ENCODE measurements at regions not wholly inside any gene's neighbourhood (a gene's known extent, or its start where the extent isn't known, plus 50 kb on each side); places are given as distances from the start of the nearest gene placed in this dataset.

GRCh38 chr5:98110791-98111190 is 662.7 kb upstream of the RGMB start:
- no peak for TF ChIP-seq EZH2 (IDR thresholded peaks at IDR 0.05; ENCODE audit: borderline replicate concordance)
- TF ChIP-seq CTCF (IDR thresholded peaks at IDR 0.05; ENCODE audit: poor library complexity): no peak
- no peak for TF ChIP-seq EZH2phosphoT487 (IDR thresholded peaks at IDR 0.05; ENCODE audit: low read depth, severe bottlenecking, unreplicated experiment)
